Panc1 (cell line): ENCODE measurements at regions not wholly inside any gene's neighbourhood (a gene's known extent, or its start where the extent isn't known, plus 50 kb on each side); places are given as distances from the start of the nearest gene placed in this dataset.

ENCODE experiments used
- ATAC-seq: fragments of 200-7000 bp; cut with Tn5 transposase; 2 replicates; pipeline ENCODE4 v1.9.1; 2020; ENCODE audit warnings: mild to moderate bottlenecking, moderate library complexity
- BruUV-seq: library from RNA; stranded (reverse); fragments of 400-500 nt; replicated peaks from 2 replicates; lab custom pipeline; 2021; lab: Mats Ljungman, UMichigan
- CTCF ChIA-PET: fragments of 300-600 bp; sonication (Branson Sonifier 250); formaldehyde crosslinking; loops from one replicate; lab custom pipeline; 2022; ENCODE audit warnings: antibody characterized with exemption; lab: Charles Lee
- POLR2A ChIA-PET: fragments of 300-600 bp; sonication (Branson Sonifier 250); formaldehyde crosslinking; loops from one replicate; lab custom pipeline; 2022; ENCODE audit warnings: antibody characterized with exemption; lab: Charles Lee
- DNase-seq: peaks from one replicate; pipeline ENCODE4 v3.0.0-alpha.2; 2010; ENCODE audit warnings: low read depth, low spot score
- H3K27ac ChIP-seq: 2 replicates; pipeline ENCODE4 v1.5.1; 2011; ENCODE audit warnings: mild to moderate bottlenecking, low read length, inconsistent platforms
- H3K27me3 ChIP-seq: fragments of 200-500 bp; sonication (Bioruptor generic); 2 replicates; pipeline ENCODE4 v1.6.0; 2014; ENCODE audit warnings: low read length, inconsistent platforms; ENCODE audit not compliant: control insufficient read depth, insufficient read depth
- H3K36me3 ChIP-seq: fragments of 200-500 bp; sonication (Bioruptor generic); 2 replicates; pipeline ENCODE4 v1.5.1; 2014; ENCODE audit warnings: inconsistent platforms, mild to moderate bottlenecking, low read length, moderate library complexity; ENCODE audit not compliant: control insufficient read depth, insufficient read depth
- H3K4me1 ChIP-seq: 2 replicates; pipeline ENCODE4 v1.5.1; 2011; ENCODE audit warnings: inconsistent platforms, mild to moderate bottlenecking, low read length, moderate library complexity; ENCODE audit not compliant: control insufficient read depth, insufficient read depth
- H3K4me3 ChIP-seq, 2 experiments: 2 replicates each; pipeline ENCODE4 v1.5.1; 2011 to 2012; ENCODE audit warnings: low read depth in 2 of 2, low read length in 2 of 2, mild to moderate bottlenecking in 2 of 2, inconsistent platforms in 1 of 2, moderate library complexity in 1 of 2
- H3K9me3 ChIP-seq: fragments of 200-500 bp; sonication (Bioruptor generic); 2 replicates; pipeline ENCODE4 v1.5.1; 2014; ENCODE audit warnings: low read depth, mild to moderate bottlenecking, inconsistent platforms, low read length, moderate library complexity; ENCODE audit not compliant: control insufficient read depth, insufficient read depth
- CTCF ChIP-seq: fragments of 450-650 bp; IDR thresholded peaks from 2 replicates; pipeline ENCODE4 v1.5.1; 2017; ENCODE audit warnings: mild to moderate bottlenecking
- POLR2AphosphoS5 ChIP-seq: IDR thresholded peaks from 2 replicates; pipeline ENCODE4 v1.6.1; 2012; ENCODE audit warnings: mild to moderate bottlenecking, low read depth, low read length, moderate library complexity
- REST ChIP-seq, 2 experiments: IDR thresholded peaks; 2 replicates each; pipeline ENCODE4 v1.6.1; 2011 to 2012; ENCODE audit warnings: low read depth in 2 of 2, control low read depth in 1 of 2, low read length in 1 of 2, mild to moderate bottlenecking in 1 of 2, moderate library complexity in 1 of 2; ENCODE audit not compliant: insufficient read depth in 1 of 2
- SIN3A ChIP-seq: IDR thresholded peaks from 2 replicates; pipeline ENCODE4 v1.6.1; 2012; ENCODE audit warnings: low read depth, mild to moderate bottlenecking, low read length, moderate library complexity, borderline replicate concordance; ENCODE audit not compliant: insufficient read depth
- TCF7L2 ChIP-seq: IDR thresholded peaks from 2 replicates; pipeline ENCODE4 v1.6.1; 2011; ENCODE audit warnings: mild to moderate bottlenecking, low read depth, low read length, inconsistent platforms
- in situ Hi-C: cut with HindIII; loops from 2 replicates; pipeline ENCODE4 v1.10.0; 2016; ENCODE audit warnings: low sequenced_read_pairs, low pct_unique_long_range_greater_than_20kb
- intact Hi-C: fragments of 100-400 bp; cut with micrococcal nuclease; formaldehyde crosslinking; loops from one replicate; pipeline ENCODE4 v1.10.0; 2022; ENCODE audit not compliant: unreplicated experiment

- H3K27ac ChIP-seq, result no peak overlapping the region
- H3K4me3 ChIP-seq, result no peak overlapping the region
- H3K27me3 ChIP-seq, result no peaks in the 10 kb centered on the region
- ChIA-PET CTCF (no interaction called here), POLR2A (no interaction called here)
- DNase-seq (no peak), ATAC-seq (no peak)
- intact Hi-C loops, result no loop called here
- no peak for TF ChIP-seq REST (IDR thresholded peaks at IDR 0.05; ENCODE audit: insufficient read depth in 1 of 2, low read depth in 2 of 2, low read length in 1 of 2)
- TF ChIP-seq CTCF, result no peak
- TF ChIP-seq TCF7L2, result no peak
- TF ChIP-seq SIN3A, result no peak
- TF ChIP-seq POLR2AphosphoS5, result no peak
- in situ Hi-C loops, result no loop called here
- no peaks in the 10 kb centered on the region for H3K4me1 ChIP-seq
- H3K9me3 ChIP-seq, result no peaks in the 10 kb centered on the region
- H3K36me3 ChIP-seq, result no peaks in the 10 kb centered on the region
- BruUV-seq, result no TSS peak
Measured at GRCh38 chr3:18827664-18828063, 320.6 kb upstream of the KCNH8 start.

- Histone ChIP-seq H3K36me3 (no peaks in the 10 kb centered on the region), H3K27me3 (no peaks in the 10 kb centered on the region), H3K27ac (no peak overlapping the region), H3K4me1 (no peaks in the 10 kb centered on the region), H3K4me3 (no peak overlapping the region), H3K9me3 (no peaks in the 10 kb centered on the region)
- ATAC-seq (no peak), DNase-seq (no peak)
- in situ Hi-C loops, result no loop called here
- no peak for TF ChIP-seq CTCF
- ChIA-PET POLR2A (no interaction called here), CTCF (no interaction called here)
- no TSS peak for BruUV-seq
- intact Hi-C loops, result no loop called here
Measured at GRCh38 chr3:18825665-18826064, 322.6 kb upstream of the KCNH8 start.

- intact Hi-C loops (no loop called here), in situ Hi-C loops (no loop called here)
- Histone ChIP-seq H3K4me3 (no peak overlapping the region), H3K27me3 (no peaks in the 10 kb centered on the region), H3K36me3 (no peaks in the 10 kb centered on the region), H3K27ac (no peak overlapping the region), H3K4me1 (no peaks in the 10 kb centered on the region), H3K9me3 (no peaks in the 10 kb centered on the region)
- DNase-seq, result no peak
- CTCF ChIA-PET, result no interaction called here
- POLR2A ChIA-PET, result no interaction called here
- no peak for ATAC-seq
- TF ChIP-seq CTCF, result no peak
- TF ChIP-seq POLR2AphosphoS5, result no peak
- no peak for TF ChIP-seq REST (IDR thresholded peaks at IDR 0.05; ENCODE audit: insufficient read depth in 1 of 2, low read depth in 2 of 2, low read length in 1 of 2)
- TF ChIP-seq SIN3A, result no peak
- TF ChIP-seq TCF7L2, result no peak
- no TSS peak for BruUV-seq
Measured at GRCh38 chr3:18813300-18813699, 335.0 kb upstream of the KCNH8 start.
